ENCODE measurements at regions not wholly inside any gene's neighbourhood (a gene's known extent, or its start where the extent isn't known, plus 50 kb on each side); places are given as distances from the start of the nearest gene placed in this dataset.

DNA sequence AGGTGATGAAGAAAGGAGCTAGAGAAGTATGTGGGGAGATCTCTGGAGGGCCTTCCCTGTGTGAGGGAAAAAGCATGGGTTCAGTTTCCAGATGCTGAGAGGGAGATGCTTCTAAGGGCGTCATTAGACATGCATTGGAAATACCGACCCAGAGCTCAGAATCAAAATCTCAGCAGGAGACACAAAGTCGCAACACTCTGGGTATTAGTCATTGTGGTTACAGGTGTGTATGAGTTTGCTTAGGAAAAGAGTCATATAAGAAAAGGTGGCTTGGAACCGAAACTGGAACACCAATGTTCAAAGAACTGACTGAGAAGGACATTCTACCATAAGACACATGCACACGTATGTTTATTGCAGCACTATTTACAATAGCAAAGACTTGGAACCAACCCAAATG lies 477.1 kb downstream of the FBXO15 start:
- Histone ChIP-seq H3K9ac (no peak overlapping the region), H3K4me2 (no peak overlapping the region)

DNA sequence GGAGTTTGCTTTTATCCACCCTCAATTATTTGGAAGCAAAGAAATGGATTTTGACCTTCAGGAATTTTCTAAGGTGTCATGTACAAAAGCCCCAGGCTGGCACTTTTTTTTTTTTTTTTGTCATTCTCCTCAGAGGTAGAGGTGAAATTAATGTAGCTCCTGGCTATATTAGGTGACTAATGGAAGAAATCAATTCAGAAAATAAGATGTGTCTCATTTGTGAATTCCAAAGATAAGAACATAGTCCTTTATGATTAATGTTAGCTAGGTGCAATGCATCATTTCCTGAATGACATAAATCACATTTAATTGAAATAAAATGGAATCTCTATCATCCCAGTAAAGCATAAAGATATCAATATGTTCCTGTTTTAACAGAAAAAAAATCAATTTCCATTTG lies 477.6 kb downstream of the FBXO15 start:
- H3K36me3 ChIP-seq: no peaks in the 10 kb centered on the region
- H3K9ac ChIP-seq: no peak overlapping the region
- H3K9me3 ChIP-seq: no peaks in the 10 kb centered on the region
- no peak for TF ChIP-seq Cebpa-rat (IDR thresholded peaks at IDR 0.05)
- H3K27ac ChIP-seq: no peak overlapping the region
- H3K4me1 ChIP-seq: no peaks in the 10 kb centered on the region
- H3K27me3 ChIP-seq: no peaks in the 10 kb centered on the region
- H3K4me3 ChIP-seq: no peak overlapping the region
- no peak overlapping the region for H3K4me2 ChIP-seq
- no peaks in the 10 kb centered on the region for H4K20me1 ChIP-seq

More for the DNA sequence above, 477.1 kb downstream of the FBXO15 start:
- no peaks in the 10 kb centered on the region for H3K27me3 ChIP-seq
- no peaks in the 10 kb centered on the region for H3K4me1 ChIP-seq
- no peak overlapping the region for H3K4me3 ChIP-seq
- no peak for TF ChIP-seq Cebpa-rat (IDR thresholded peaks at IDR 0.05)
- no peak overlapping the region for H3K27ac ChIP-seq
- no peaks in the 10 kb centered on the region for H3K36me3 ChIP-seq
- H4K20me1 ChIP-seq: no peaks in the 10 kb centered on the region
- H3K9me3 ChIP-seq: no peaks in the 10 kb centered on the region

DNA sequence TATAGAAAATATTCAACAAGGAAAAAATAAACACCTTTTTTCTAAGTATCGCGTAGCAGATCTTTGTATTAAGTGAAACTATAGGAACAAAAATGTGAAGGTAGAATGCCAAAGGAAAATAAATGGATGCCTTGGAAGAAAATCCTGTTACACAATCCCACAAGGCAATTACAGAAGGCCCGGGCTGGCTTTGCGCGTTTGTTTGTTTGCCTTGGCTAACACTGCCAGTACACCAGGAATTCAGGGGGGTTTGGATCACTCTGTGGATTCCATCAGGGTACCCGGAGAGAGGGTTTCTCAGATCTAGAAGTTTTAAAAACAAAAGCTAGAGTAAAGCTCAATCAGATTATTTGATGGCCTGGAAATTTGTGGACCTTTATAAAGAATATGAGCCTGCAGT lies 478.3 kb downstream of the FBXO15 start:
- Histone ChIP-seq H3K4me2 (no peak overlapping the region), H3K27me3 (no peaks in the 10 kb centered on the region), H3K27ac (no peak overlapping the region), H3K4me3 (no peak overlapping the region), H3K9me3 (no peaks in the 10 kb centered on the region), H3K4me1 (no peaks in the 10 kb centered on the region), H4K20me1 (no peaks in the 10 kb centered on the region), H3K36me3 (no peaks in the 10 kb centered on the region), H3K9ac (no peak overlapping the region)
- TF ChIP-seq Cebpa-rat (IDR thresholded peaks at IDR 0.05): no peak

DNA sequence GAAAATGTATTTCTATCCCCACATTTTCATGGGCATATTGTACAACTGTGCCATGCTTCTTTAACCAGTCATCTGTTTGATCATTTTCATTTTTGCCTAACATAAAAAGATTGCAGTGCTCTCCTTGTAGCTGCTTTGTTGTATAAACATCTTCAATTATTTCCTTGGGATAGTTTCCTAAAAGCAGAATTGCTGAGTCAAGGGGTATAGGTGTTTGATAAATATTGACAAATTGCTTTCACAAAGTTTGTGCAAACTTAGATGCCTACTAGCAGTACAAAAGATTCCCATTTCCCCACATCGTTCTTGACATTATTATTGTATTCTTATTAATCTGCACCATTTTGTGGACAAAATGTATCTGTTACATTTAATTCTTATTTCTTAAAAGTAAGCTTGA lies 479.6 kb downstream of the FBXO15 start:
- no peaks in the 10 kb centered on the region for H3K36me3 ChIP-seq
- H4K20me1 ChIP-seq: no peaks in the 10 kb centered on the region
- H3K9ac ChIP-seq: no peak overlapping the region
- no peaks in the 10 kb centered on the region for H3K27me3 ChIP-seq
- no peaks in the 10 kb centered on the region for H3K9me3 ChIP-seq
- H3K4me1 ChIP-seq: no peaks in the 10 kb centered on the region
- H3K4me3 ChIP-seq: no peak overlapping the region
- no peak overlapping the region for H3K4me2 ChIP-seq
- no peak overlapping the region for H3K27ac ChIP-seq
- TF ChIP-seq Cebpa-rat (IDR thresholded peaks at IDR 0.05): no peak

DNA sequence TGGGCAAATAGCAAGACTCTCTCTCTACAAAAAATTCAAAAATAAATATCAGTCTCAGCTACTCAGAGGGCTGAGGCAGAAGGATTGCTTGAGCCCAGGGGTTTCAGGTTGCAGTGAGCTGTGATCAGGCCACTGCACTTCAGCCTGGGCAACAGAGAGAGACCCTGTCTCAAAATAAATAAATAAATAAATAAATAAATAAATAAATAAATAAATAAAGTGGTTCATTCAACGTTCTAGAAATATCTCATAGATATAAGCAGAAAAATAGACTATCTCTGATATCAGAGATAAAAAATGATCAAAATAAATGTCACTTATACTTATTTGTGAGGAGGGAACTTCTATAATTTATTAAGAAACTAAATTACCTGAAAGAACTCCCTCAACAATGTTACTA lies 480.9 kb downstream of the FBXO15 start:
- no peak overlapping the region for H3K27ac ChIP-seq
- no peak overlapping the region for H3K9ac ChIP-seq
- H3K36me3 ChIP-seq: no peaks in the 10 kb centered on the region
- H3K4me1 ChIP-seq: no peaks in the 10 kb centered on the region
- H4K20me1 ChIP-seq: no peaks in the 10 kb centered on the region
- H3K4me2 ChIP-seq: no peak overlapping the region
- H3K27me3 ChIP-seq: no peaks in the 10 kb centered on the region
- no peaks in the 10 kb centered on the region for H3K9me3 ChIP-seq
- no peak overlapping the region for H3K4me3 ChIP-seq
- no peak for TF ChIP-seq Cebpa-rat (IDR thresholded peaks at IDR 0.05)

DNA sequence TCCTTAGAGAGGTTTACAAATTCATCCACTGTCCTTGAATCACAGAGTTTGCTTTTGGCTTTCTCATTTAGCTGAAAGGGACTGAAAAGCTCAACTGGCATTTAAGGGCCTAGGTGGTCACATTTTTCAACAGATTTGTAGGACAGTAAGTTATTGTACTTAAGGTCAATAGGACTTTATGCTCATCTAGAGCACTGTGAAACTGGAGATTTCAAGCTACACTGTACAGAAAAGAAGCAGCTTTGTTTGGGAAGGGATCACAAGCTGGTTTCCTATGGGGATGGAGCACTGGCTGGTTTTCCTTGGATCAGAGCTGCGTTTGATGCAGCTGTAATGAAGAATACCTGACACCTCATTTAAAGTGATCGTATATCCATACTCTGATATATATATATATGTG lies 482.7 kb downstream of the FBXO15 start:
- Histone ChIP-seq H3K4me1 (no peaks in the 10 kb centered on the region), H3K27ac (no peak overlapping the region), H3K9me3 (no peaks in the 10 kb centered on the region), H3K27me3 (no peaks in the 10 kb centered on the region), H3K4me2 (no peak overlapping the region), H3K36me3 (no peaks in the 10 kb centered on the region), H3K9ac (no peak overlapping the region), H3K4me3 (no peak overlapping the region), H4K20me1 (no peaks in the 10 kb centered on the region)
- no peak for TF ChIP-seq Cebpa-rat (IDR thresholded peaks at IDR 0.05)

DNA sequence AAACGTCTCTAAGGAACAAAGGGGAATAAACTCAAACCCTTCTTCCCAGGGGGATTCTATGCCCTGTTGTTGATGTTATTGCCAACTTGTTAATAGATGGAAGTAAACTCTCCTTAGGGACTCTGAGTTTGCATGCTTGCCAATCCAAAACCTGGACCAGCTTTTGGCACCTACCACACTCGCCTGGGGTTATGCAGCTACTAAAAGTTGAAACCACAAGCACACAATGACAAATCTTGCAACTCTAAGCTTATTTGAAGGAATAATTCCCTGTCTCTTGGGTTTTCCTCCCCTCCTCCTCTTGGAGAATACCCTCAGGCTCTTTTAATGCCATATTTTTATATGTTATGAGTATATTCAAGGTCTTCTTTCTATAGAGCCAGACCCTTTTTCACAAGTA lies 484.1 kb downstream of the FBXO15 start:
- Histone ChIP-seq H3K27ac (no peak overlapping the region), H4K20me1 (no peaks in the 10 kb centered on the region), H3K9ac (no peak overlapping the region), H3K27me3 (no peaks in the 10 kb centered on the region), H3K4me2 (no peak overlapping the region), H3K4me3 (no peak overlapping the region), H3K9me3 (no peaks in the 10 kb centered on the region), H3K36me3 (no peaks in the 10 kb centered on the region), H3K4me1 (no peaks in the 10 kb centered on the region)
- TF ChIP-seq Cebpa-rat (IDR thresholded peaks at IDR 0.05): no peak

DNA sequence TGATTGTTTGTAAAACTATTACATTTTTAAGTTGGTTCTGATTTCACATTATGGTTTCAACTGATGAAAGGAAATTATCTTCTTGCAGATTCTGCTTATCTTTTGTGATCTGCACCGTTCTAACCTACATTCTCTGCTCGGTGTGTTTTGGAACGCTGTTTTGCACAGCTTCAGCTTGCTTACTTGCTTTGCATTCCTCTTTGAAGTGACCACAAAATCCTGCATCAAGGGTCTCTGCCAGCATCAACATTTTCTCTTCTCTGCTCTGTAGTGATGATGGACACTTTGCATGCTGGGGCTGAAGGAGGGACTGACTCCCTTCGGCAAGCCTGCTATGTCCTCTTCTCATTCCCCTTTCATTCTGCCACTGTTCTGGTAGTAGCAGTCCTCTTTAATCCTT lies 485.2 kb downstream of the FBXO15 start:
- Histone ChIP-seq H3K27me3 (no peaks in the 10 kb centered on the region), H3K27ac (no peak overlapping the region), H3K4me1 (no peaks in the 10 kb centered on the region), H3K36me3 (no peaks in the 10 kb centered on the region), H3K4me3 (no peak overlapping the region), H3K9me3 (no peaks in the 10 kb centered on the region), H4K20me1 (no peaks in the 10 kb centered on the region), H3K4me2 (no peak overlapping the region), H3K9ac (no peak overlapping the region)
- TF ChIP-seq Cebpa-rat (IDR thresholded peaks at IDR 0.05): no peak

DNA sequence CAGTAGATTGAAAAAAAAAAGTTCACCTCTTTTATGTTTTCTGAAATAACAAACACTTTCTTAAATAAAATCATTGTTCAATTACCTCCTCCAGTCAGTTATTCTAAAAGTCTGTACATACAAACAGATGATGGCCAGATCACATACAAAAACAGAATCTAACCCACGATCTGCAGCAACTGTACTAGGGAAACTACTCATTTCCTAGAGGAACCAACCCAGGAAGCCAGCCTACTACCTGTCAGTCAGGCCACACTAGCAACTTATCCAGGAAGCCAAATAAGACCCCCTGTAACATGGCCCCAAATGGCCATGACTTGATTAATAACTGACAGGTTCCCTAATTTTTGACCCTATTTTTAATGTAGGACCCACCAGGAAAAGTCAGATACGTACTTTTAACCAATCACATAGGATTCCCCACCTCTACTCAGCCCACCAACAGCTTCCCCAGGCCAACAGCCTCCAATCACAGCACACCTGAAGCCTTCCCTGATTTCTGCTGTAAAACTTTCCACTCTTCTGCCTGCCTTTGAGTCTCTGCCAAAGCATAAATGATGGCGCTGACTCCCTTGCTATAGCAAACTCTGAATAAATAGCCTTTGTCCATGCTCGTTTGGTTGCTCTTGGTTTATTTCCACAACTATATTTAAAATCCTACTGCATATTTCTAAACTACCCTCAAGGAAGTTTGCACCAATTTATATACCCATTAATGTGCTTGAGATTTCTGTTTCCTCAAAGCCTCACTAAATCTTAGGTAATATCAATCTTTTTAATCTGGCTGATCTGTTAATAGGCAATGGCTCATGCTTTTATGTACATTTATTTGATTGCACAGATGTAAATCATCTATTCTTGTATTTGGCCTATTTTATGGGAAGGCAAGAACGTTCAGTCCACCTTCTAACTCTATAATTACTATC lies 486.4 kb downstream of the FBXO15 start:
- Histone ChIP-seq H3K4me1 (no peaks in the 10 kb centered on the region), H3K36me3 (no peaks in the 10 kb centered on the region), H3K27ac (no peak overlapping the region), H4K20me1 (no peaks in the 10 kb centered on the region), H3K9me3 (no peaks in the 10 kb centered on the region), H3K27me3 (no peaks in the 10 kb centered on the region), H3K4me3 (no peak overlapping the region), H3K9ac (no peak overlapping the region), H3K4me2 (no peak overlapping the region)
- TF ChIP-seq Cebpa-rat (IDR thresholded peaks at IDR 0.05): no peak

DNA sequence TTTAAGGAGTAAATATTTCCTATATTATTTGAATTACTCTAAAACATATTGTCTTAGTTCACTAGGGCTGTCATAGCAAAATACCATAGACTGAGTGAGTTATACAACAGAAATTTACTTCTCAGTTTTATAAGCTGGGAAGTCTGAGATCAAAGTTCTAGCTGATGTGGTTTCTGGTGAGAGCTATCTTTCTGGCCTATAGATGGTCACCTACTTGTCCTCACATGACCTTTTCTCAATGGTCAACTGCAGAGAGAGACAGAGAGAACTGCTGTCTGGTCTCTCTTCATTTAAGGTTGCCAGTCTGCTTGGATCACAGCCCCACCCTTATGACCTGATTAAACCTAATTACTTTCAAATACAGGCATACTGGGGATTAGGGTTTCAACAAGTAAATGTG lies 490.9 kb downstream of the FBXO15 start:
- Histone ChIP-seq H4K20me1 (no peaks in the 10 kb centered on the region), H3K4me3 (no peak overlapping the region), H3K36me3 (no peaks in the 10 kb centered on the region), H3K27ac (no peak overlapping the region), H3K4me1 (peaks cover 10% of the 10 kb centered on the region), H3K4me2 (no peak overlapping the region), H3K27me3 (no peaks in the 10 kb centered on the region), H3K9me3 (no peaks in the 10 kb centered on the region), H3K9ac (no peak overlapping the region)
- TF ChIP-seq Cebpa-rat (IDR thresholded peaks at IDR 0.05): no peak
